Iris pigment epithelial cell (primary cell): ENCODE measurements at regions not wholly inside any gene's neighbourhood (a gene's known extent, or its start where the extent isn't known, plus 50 kb on each side); places are given as distances from the start of the nearest gene placed in this dataset.

ENCODE experiments used
- DNase-seq: peaks from one replicate; pipeline ENCODE4 v3.0.0-alpha.2; 2011; ENCODE audit warnings: low read depth

- no peak for DNase-seq
Measured at GRCh38 chr15:73001840-73002239, 50.4 kb upstream of the NEO1 start.

GRCh38 chr15:73000293-73000692 is 52.0 kb upstream of the NEO1 start:
- no peak for DNase-seq

GRCh38 chr15:72999586-72999985 is 52.7 kb upstream of the NEO1 start:
- no peak for DNase-seq

GRCh38 chr15:72998681-72999466 is 53.4 kb upstream of the NEO1 start:
- no peak for DNase-seq

- DNase-seq: no peak
Measured at GRCh38 chr15:72998226-72998625, 54.0 kb upstream of the NEO1 start.

GRCh38 chr15:72995849-72996248 is 56.4 kb upstream of the NEO1 start:
- no peak for DNase-seq

GRCh38 chr15:72994534-72995177 is 57.6 kb upstream of the NEO1 start:
- no peak for DNase-seq

GRCh38 chr15:72992841-72993252 is 59.4 kb upstream of the NEO1 start:
- peak; percentile 32 for DNase-seq

- DNase-seq: peak; percentile 53
Measured at GRCh38 chr15:72991026-72991425, 61.2 kb upstream of the NEO1 start.

GRCh38 chr15:72983801-72984545 is 68.3 kb upstream of the NEO1 start:
- DNase-seq: no peak

- no peak for DNase-seq
Measured at GRCh38 chr15:72982714-72983113, 69.5 kb upstream of the NEO1 start.

- DNase-seq: no peak
Measured at GRCh38 chr15:72980661-72981060, 71.6 kb upstream of the NEO1 start.

GRCh38 chr15:72979791-72980190 is 72.5 kb upstream of the NEO1 start:
- DNase-seq: no peak

GRCh38 chr15:72979308-72979707 is 73.0 kb upstream of the NEO1 start:
- DNase-seq: no peak

GRCh38 chr15:72978223-72978622 is 74.0 kb upstream of the NEO1 start:
- DNase-seq: no peak

- DNase-seq: no peak
Measured at GRCh38 chr15:72972362-72972761, 79.9 kb upstream of the NEO1 start.

- DNase-seq: no peak
Measured at GRCh38 chr15:72971766-72972165, 80.5 kb upstream of the NEO1 start.

- DNase-seq: peak; percentile 16
Measured at GRCh38 chr15:72970933-72971760, 81.1 kb upstream of the NEO1 start.

GRCh38 chr15:72968531-72968922 is 83.7 kb upstream of the NEO1 start:
- DNase-seq: peak; percentile 21

GRCh38 chr15:72967811-72968530 is 84.3 kb upstream of the NEO1 start:
- DNase-seq: no peak

GRCh38 chr15:72967397-72967796 is 84.9 kb upstream of the NEO1 start:
- no peak for DNase-seq
